HEK293T (cell line): ENCODE measurements at regions not wholly inside any gene's neighbourhood (a gene's known extent, or its start where the extent isn't known, plus 50 kb on each side); places are given as distances from the start of the nearest gene placed in this dataset.

ENCODE experiments used
- CTCF ChIA-PET: fragments of 350-600 bp; formaldehyde crosslinking; extraction: SDS; loops from one replicate; lab custom pipeline; 2021; ENCODE audit warnings: antibody characterized with exemption, inconsistent platforms; lab: Yijun Ruan, JAX
- POLR2A ChIA-PET: fragments of 350-600 bp; formaldehyde crosslinking; extraction: SDS; loops from one replicate; lab custom pipeline; 2020; ENCODE audit warnings: antibody characterized with exemption, inconsistent platforms; lab: Yijun Ruan, JAX
- DNase-seq: peaks from one replicate; pipeline ENCODE4 v3.0.0; 2012; ENCODE audit warnings: mixed read lengths; ENCODE audit errors: extremely low spot score
- ARNT ChIP-seq: fragments of 450-650 bp; IDR thresholded peaks from 2 replicates; pipeline ENCODE4 v1.6.1; 2017; ENCODE audit warnings: mild to moderate bottlenecking
- BHLHE40 ChIP-seq: fragments of 450-650 bp; IDR thresholded peaks from 2 replicates; pipeline ENCODE4 v1.6.1; 2016; ENCODE audit warnings: mild to moderate bottlenecking, moderate library complexity, borderline replicate concordance
- CTBP1 ChIP-seq: fragments of 450-650 bp; IDR thresholded peaks from 2 replicates; pipeline ENCODE4 v1.6.1; 2016; ENCODE audit warnings: borderline replicate concordance
- ELF4 ChIP-seq: fragments of 450-650 bp; IDR thresholded peaks from 2 replicates; pipeline ENCODE4 v1.6.1; 2017; ENCODE audit warnings: antibody characterized with exemption
- FOXA1 ChIP-seq: fragments of 450-650 bp; IDR thresholded peaks from 2 replicates; pipeline ENCODE4 v1.6.1; 2016; ENCODE audit warnings: mild to moderate bottlenecking
- FOXK2 ChIP-seq: fragments of 450-650 bp; IDR thresholded peaks from 2 replicates; pipeline ENCODE4 v1.6.1; 2016; ENCODE audit warnings: mild to moderate bottlenecking
- FOXM1 ChIP-seq: fragments of 450-650 bp; IDR thresholded peaks from 2 replicates; pipeline ENCODE4 v1.6.1; 2017; ENCODE audit warnings: mild to moderate bottlenecking, borderline replicate concordance
- HDGF ChIP-seq: fragments of 450-650 bp; IDR thresholded peaks from 2 replicates; pipeline ENCODE4 v1.6.1; 2017; ENCODE audit warnings: antibody characterized with exemption, borderline replicate concordance
- L3MBTL2 ChIP-seq: fragments of 450-650 bp; conservative IDR thresholded peaks from 2 replicates; pipeline ENCODE4 v1.6.1; 2016; ENCODE audit warnings: mild to moderate bottlenecking
- LEF1 ChIP-seq: fragments of 450-650 bp; IDR thresholded peaks from 2 replicates; pipeline ENCODE4 v1.6.1; 2017; ENCODE audit warnings: mild to moderate bottlenecking, borderline replicate concordance
- NFRKB ChIP-seq: fragments of 450-650 bp; IDR thresholded peaks from 2 replicates; pipeline ENCODE4 v1.6.1; 2016; ENCODE audit warnings: mild to moderate bottlenecking, moderate library complexity
- SP1 ChIP-seq: fragments of 450-650 bp; IDR thresholded peaks from 2 replicates; pipeline ENCODE4 v1.6.1; 2017
- TARDBP ChIP-seq: fragments of 450-650 bp; IDR thresholded peaks from 2 replicates; pipeline ENCODE4 v1.6.1; 2016
- ZNF384 ChIP-seq: fragments of 450-650 bp; IDR thresholded peaks from 2 replicates; pipeline ENCODE4 v1.6.1; 2016
- TF ChIP-seq, protein P1 (sequence below): fragments of 450-650 bp; IDR thresholded peaks from 2 replicates; pipeline ENCODE4 v1.6.1; 2016

DNA sequence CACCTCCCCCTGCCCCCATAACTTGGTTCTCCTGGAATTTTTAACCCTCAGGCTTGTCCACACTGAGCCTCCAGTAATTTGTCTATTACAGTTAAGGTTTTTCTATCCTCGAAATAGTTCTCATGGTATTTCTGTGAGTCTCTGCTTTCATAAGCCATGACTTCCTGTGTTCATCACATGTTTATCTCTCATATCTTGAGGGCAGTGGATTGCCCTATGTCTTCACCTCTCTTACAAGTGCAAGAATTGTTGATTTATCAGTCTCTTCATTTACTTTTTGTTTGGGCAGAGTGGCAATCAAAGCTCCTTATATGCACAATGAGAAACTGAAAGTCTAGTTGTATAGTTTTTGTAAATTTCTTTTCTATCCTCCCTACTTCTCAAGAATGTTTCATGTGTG lies 328.4 kb downstream of the PLA2G4A start:
- ChIA-PET CTCF (no interaction called here), POLR2A (no interaction called here)
- TF ChIP-seq BHLHE40 (no peak), HDGF (no peak), CTBP1 (no peak), FOXM1 (no peak), TARDBP (no peak), L3MBTL2 (no peak), LEF1 (no peak), FOXA1 (no peak), ZNF384 (no peak), FOXK2 (no peak)
- no peak for DNase-seq

DNA sequence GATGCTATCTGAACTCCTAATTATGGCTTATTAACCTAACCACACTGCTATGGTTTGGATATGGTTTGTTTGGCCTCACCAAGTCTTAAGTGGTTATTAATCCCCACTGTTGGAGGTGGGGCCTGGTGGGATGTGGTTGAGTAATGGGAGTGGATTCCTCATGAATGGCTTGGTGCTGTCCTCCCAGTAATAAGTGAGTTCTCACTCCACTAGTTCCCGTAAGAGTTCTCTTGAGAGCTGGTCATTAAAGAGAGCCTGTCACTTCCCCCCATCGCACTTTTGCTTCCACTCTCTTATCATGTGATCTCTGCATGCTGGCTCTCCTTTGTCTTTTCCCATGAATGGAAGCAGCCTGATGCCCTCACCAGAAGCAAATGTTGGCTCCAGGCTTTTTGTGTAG lies 328.8 kb downstream of the PLA2G4A start:
- no peak for DNase-seq
- ChIA-PET POLR2A (no interaction called here), CTCF (no interaction called here)
- TF ChIP-seq TARDBP (no peak), LEF1 (no peak), FOXK2 (no peak), ARNT (no peak), FOXA1 (no peak)

DNA sequence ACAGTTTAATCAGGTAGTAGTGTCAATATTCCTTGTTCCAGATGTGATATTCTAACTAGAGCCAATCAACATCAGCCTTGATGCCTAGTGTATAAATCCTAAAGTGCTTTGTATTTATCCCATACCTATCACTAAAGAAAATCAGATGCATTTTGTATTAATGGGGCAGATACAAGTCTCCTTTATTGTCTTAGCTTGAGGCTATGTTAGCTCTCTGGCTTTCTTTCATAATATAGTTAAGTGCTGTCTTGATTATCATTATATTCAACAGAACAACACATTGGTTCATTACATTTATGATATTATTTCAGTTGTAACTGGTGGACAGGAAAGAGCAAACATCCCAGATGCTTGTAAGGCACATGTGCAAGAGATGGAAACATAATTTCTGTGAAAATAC lies 338.8 kb downstream of the PLA2G4A start:
- no peak for DNase-seq
- POLR2A ChIA-PET, result no interaction called here
- TF ChIP-seq ARNT (no peak), ELF4 (no peak), L3MBTL2 (no peak), SP1 (no peak)
- TF ChIP-seq, protein P1, sequence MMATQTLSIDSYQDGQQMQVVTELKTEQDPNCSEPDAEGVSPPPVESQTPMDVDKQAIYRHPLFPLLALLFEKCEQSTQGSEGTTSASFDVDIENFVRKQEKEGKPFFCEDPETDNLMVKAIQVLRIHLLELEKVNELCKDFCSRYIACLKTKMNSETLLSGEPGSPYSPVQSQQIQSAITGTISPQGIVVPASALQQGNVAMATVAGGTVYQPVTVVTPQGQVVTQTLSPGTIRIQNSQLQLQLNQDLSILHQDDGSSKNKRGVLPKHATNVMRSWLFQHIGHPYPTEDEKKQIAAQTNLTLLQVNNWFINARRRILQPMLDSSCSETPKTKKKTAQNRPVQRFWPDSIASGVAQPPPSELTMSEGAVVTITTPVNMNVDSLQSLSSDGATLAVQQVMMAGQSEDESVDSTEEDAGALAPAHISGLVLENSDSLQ, result no peak
- CTCF ChIA-PET, result no interaction called here

DNA sequence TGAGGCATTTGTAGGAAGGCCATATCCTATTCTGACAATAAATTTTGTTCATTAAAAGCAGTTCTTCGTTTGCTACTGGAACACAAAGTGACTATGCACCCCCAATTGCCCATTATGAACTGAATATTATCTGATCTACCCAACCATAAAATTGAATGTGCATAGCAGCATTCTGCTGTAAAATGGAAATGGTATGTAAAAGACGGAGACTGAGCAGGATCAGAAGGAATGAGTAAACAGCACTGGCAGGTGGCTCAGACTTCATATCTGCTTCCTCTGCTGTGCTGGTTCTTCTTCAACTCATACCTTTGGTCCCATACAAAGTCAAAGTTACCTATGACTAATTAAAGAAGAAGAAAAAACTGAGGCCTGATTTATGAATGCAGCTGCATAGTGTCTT lies 339.5 kb downstream of the PLA2G4A start:
- ChIA-PET CTCF (no interaction called here), POLR2A (no interaction called here)
- no peak for DNase-seq
- TF ChIP-seq ZNF384 (no peak), L3MBTL2 (no peak), CTBP1 (no peak), ELF4 (no peak)

DNA sequence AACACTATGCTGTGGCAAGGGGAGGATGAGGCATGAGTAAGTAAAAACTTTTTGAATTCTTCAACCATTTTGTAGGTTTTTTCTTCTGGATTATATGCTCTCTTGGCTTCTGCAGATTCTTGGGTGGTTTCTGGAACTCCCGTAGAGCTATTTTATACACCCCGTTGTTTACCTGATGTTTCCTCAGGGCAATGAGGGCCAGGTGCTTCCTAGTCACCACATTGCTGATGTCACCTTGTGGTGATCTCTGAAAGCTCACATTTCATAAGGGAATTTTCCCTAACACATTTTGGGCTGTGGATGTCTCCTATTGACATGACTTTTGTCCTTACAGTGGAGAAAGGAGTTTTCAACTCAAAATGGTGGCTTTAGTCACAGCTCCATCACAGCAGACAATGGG lies 356.6 kb downstream of the PLA2G4A start:
- ChIA-PET POLR2A (no interaction called here), CTCF (no interaction called here)
- no peak for DNase-seq
- no peak for TF ChIP-seq CTBP1
- no peak for TF ChIP-seq ARNT
- TF ChIP-seq, protein P1, result no peak
- TF ChIP-seq FOXK2, result no peak
- no peak for TF ChIP-seq FOXA1
- TF ChIP-seq HDGF, result no peak

DNA sequence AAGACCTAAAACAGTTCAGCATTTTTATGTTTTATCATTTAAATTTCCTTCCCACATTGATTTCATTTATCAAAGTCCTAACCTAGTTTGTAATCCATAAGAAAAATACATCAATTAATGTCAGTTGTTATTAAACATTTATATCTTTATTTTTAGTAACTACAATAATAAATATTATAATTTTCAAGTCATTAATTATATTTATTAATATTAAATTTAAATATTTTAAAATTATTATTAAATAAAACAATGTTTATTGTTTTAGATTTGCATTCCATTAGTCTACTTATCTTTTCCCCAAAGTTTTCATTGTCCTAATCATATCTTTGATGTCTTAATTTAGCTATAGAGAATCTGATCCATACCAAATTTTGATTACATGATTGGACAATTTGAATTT lies 368.9 kb downstream of the PLA2G4A start:
- ChIA-PET POLR2A (no interaction called here), CTCF (no interaction called here)
- DNase-seq, result no peak
- TF ChIP-seq SP1 (no peak), LEF1 (no peak), TARDBP (no peak), BHLHE40 (no peak), NFRKB (no peak), FOXK2 (no peak), ARNT (no peak), HDGF (no peak), FOXM1 (no peak), CTBP1 (no peak), L3MBTL2 (no peak), ELF4 (no peak)
- TF ChIP-seq, protein P1, result no peak

DNA sequence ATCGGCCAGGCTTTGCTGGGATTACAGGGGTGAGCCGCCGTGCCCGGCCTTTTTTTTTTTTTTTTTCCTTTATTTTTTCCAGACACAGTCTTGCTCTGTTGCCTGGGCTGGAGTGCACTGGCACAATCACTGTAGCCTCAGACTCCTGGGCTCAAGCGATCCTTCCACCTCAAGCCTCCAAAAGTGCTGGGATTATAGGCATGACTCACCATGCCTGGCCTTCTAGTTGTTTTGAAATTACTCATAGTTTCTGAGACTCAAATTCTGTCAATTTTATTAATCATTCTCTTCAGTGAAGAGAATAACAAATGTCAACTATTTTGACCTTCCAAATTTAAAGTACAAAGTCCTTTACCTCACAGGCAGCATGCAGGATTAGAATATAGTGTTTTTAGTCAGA lies 374.5 kb downstream of the PLA2G4A start:
- POLR2A ChIA-PET, result no interaction called here
- TF ChIP-seq ARNT (no peak), L3MBTL2 (no peak), NFRKB (no peak), CTBP1 (no peak)
- DNase-seq, result no peak
- CTCF ChIA-PET, result no interaction called here

DNA sequence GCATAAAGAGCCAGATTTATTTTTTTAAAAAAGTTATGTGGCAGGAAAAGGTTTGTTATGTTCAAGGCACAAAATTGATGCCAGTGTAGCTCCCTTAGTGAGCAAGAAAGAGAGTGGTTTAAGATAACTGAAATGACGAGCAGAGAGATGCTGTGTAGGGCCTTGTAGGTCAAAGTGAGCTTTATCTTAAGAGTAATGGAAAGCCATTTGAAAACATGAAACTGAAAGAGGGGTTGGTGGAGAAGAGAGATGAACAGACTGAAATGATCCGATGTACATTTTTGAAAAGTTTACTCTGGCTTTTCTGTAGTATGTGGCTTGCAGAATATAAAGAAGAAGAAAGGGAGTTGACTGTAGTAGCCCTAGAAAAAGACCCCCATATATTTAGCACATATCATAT lies 383.6 kb downstream of the PLA2G4A start:
- TF ChIP-seq ELF4 (no peak), FOXM1 (no peak), BHLHE40 (no peak), FOXA1 (no peak)
- no peak for DNase-seq
- ChIA-PET CTCF (no interaction called here), POLR2A (no interaction called here)
